GM21360 (cell line): ENCODE measurements at regions not wholly inside any gene's neighbourhood (a gene's known extent, or its start where the extent isn't known, plus 50 kb on each side); places are given as distances from the start of the nearest gene placed in this dataset.
A peak's percentile ranks its signal among the peaks of the same experiment; 100 is the strongest.
"Not testable (repeated sequence)": the region's sequence is repeated elsewhere in the genome, so short reads cannot be mapped to it uniquely, and the experiment has no call there.

ENCODE experiments used
- ATAC-seq: cut with Tn5 transposase; IDR thresholded peaks from one replicate; pipeline ENCODE4 v1.9.1; 2021; ENCODE audit warnings: mild to moderate bottlenecking, moderate library complexity; ENCODE audit not compliant: unreplicated experiment

DNA sequence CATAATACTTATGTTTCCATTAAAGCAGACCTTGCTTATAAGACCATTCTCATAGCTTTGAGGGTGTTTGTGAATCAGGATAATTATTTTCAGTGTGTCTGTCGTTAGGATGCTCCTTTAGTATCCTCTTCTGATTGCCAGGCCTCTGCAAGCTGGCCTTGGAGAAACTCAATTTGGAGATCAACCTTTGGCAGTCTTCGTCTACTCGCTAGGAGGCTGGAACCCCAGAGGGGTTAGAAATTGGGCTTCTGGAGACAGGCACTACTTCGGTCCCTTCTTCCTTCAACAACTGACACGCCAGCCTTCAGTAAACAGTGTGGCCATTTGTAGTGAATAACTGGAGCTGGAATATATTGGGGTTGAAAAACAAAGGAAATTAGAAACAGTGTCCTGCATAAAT, 100.8 kb upstream of the CITED2 start:
- ATAC-seq: no peak

DNA sequence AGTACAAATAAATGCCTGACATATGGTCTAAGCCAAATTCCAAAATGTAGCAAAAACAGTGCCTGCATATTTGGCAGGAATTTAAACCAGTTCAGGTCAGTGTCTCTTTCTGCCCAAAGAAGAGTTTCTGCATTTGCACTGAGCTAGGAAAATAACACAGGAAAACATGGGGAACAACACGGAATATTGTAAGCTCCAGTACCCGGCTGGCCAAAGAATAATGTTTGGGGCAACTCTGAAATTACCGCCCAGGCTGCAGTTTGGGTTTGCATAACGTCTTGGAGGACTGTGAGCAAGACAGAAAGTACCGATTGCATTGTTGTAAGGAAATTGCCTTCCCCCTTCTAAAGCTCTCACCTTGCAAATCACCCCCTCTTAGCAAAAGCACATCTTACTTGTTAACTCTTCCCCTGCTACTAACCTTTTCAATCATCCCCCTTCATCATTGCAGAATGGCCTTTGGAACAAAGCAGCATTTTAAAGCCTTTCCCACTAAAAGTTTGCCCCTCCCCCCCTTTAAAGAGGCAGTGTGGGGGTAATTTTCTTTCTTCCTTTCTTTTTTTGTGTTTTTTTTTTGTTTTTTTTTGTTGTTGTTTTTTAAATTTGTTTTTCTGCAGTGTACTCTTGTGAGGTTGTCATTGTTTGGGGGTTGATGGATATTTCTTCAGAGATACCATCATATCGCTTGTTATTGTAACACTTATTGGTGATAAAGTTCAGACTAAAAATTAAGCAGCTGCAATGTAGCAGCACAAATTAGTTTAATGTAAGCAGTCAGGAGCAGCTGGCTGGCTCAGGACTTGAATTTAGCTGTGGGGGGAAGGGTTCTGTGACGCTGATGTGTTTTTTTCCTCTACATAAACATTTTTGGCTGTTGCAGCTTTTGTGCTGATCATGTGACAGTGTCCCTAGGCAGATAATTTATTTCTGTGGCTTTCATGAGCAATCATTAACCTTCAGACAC, 100.0 kb upstream of the CITED2 start:
- peak; percentile 78 for ATAC-seq

DNA sequence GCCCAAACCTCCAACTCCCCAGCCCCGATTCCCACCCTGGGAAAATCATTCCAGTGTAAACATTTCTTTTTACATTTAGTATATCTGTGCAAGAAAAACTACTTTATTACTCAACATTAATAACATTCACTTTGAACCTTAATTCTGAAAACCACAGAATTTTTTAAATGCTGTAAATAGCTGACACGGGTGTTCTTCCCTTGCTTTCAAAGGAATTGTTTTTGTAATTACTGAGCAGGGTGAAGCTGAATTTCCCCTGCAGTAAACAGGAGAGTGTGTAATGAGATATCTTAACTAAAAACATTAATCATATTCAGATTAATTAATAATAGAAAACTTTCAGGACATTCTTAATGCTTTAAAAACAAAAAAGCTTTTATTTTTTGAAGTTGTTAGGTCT, 99.3 kb upstream of the CITED2 start:
- no peak for ATAC-seq

DNA sequence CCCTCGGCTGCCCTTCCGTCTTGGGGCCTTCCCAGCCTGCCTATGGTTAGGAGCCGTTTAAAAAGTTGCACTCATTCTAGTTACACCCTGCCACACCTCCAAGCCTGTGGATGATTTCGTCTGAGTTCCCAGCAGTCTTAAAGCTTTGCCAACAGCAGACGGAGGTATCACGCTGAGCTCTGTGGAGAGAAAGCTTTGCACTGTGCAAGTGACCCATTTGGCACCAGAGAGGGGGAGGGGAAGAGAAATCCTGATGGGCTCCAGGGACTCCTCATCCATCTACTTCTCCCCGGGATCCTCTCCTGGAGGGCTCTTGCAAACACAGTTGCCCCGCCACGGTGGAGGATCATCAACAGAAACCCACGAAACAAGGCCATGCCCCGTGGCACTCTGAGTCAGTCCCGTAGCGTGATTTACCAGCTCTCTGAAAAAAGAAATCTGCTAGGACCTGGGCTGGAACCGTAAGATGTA, 98.8 kb upstream of the CITED2 start:
- ATAC-seq: no peak

DNA sequence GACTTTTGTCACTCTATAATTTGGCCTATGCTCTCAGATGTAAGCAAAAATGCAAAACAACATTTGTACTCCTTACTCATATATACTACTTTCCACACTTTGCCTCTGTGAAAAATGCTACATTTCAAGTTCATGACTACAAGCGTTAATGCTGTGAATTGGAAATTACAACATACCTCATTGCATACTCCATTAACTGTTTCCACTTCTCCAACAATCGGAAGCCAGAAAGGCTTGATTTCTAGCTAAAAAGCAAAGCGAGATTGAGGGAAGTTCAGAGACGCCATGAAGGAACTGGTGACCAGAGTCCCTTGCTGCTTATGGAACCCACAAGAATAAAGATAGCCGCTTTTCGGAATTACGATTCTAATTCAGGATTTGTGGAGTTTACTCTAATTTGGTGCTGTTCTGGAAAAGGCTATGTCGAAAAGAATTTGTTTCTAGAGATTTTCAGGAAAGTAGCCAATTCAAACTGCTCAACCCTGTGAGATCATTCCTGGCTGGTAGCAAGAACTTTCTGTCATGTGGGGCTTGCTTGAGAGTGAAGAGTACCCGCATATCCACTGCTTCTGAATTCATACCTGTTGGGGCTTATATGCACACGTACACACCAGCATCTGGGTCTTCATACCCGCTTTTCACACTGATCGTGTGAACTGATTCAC, 98.0 kb upstream of the CITED2 start:
- no peak for ATAC-seq

DNA sequence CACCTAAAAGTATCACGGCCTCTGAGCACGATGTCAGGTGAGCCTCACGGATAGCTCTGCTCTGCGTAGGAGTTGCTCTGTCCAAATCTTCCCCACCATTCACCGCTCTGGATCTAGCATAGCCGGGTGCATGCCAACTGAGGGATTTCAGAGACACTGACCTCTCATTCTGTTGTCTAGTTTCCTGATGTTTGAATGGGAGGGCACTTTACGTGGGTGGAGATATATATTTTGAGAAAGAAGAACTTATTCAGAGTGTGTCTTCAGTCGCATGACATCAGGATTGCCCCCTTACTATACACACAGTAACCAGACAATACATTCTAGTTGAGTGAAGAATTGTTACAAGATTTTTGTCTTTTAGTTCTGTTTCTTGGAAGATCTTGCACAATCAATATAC, 96.5 kb upstream of the CITED2 start:
- ATAC-seq: no peak

DNA sequence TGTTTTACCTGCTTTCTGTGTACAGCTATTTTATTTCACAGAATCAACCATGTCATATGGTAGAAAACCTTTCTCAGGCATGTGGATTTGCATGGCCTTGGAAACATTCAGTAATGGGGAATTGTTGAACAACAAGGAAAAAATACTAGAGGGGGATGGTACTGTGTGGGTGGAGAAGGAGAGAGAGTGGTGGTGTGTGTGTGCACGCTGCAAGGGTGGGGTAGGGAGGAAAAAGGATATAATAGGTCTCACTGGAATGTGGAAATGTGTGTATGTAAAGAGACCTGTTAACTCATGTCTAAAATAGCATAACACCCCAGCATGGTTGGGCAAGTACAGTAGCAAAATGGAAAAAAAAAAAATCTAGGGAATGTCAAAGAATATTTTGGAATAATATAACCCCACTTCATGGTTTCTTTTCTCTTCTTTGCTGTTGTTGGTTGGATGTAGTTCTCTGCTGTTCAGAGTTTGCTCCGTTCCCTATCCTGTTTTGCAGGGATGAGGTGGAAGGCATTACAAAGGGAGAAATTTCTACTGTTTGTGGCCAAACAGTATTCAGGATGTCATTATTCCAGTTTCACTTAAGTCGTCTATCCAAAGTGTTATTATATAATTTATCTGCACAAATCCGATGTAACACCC, 93.9 kb upstream of the CITED2 start:
- ATAC-seq: no peak

DNA sequence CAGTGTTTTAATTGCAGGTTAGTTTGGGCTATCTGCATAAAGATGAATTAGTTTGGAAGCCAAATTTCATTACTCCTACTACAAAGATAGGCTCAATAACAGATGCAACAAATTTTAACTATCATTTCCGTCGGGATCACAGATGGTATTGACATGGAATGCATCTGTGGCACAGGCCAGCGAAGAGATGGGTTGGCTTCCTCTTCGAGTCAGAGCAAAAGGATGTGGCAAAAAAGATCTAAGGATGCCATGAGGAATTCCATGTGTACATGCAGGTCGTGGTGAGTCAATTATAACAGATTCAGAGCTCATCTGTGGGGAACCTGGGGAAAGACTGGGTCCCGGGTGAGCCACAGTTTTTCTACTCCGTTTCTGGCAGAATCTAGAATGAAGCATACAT, 83.0 kb upstream of the CITED2 start:
- no peak for ATAC-seq

DNA sequence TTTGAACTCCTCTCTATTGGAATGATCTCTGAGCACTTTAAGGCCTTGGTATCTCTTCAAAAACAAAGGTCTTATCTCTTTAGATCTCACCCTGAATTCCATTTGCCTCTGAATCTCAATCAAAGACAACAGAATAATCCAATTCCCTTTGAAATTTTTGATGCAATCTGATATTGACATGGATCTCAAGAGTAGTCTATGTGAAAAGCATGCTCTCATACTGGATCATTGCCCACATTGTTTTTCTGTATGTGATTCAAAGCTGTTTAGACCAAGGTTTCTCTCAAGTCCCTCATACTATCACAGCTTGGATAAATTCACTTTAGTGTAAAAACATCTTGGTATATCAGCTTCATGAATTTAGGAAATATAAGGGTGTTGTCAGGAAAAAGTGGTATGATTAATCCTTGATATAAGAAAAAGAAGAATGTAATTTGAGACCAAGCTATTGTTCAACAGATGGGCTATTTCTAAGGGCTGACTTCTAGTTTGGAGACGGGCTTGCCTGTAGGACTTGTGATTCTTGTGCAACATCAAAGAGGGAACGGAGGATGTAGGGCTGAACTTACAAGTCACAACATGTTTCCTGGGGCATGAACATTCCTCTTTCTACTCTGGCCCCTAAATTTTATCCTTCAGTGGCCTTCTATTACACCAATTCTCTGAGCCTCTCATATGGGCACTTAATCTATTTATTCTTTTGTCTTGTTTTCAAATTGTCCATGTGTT, 77.9 kb upstream of the CITED2 start:
- no peak for ATAC-seq

DNA sequence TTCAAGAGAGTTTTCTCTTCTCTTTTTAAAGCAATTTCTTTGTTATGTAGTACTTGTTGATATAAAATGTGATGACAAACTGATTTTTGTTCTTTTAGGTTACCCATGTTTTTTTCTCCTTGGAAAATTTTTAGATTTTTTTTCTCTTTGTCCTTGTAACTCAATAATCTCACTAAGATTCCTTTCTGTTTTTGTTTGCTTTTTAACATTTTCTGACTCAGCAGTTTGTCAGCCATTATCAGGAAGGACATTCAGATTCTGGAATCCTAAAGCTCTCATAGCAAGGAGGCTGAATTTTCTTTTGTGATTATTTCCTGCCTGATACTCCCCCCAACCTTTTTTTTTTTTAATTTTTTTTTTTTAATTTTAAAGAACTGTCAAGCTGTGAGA, 75.2 kb upstream of the CITED2 start:
- ATAC-seq: no peak

DNA sequence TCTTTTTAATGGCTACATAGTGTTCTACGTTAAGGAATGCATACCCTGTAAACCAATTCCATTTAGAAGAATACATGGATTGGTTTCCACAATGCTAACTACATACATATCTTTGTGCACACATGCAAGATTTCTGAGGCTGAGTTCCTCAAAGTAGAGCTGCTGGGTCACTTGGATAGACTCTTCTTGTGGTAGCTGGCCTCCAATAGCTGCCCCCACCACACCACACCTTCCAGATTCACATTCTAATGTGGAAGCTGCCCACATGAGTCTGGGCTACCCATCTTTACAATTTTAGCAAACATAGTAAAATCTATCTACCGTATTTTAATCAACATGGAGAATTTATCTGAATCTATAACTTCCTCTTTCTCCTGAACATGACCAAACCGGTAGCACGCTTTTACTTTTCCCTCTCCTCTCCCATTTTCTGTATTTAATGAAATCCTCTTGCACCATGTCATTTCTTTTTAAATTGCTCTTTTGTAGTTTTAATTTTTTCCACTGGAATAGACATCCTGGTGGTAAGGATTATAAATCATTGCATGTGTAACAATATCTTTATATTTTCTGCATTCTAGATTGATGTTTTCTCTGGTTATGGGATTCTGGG, 74.7 kb upstream of the CITED2 start:
- ATAC-seq: no peak

DNA sequence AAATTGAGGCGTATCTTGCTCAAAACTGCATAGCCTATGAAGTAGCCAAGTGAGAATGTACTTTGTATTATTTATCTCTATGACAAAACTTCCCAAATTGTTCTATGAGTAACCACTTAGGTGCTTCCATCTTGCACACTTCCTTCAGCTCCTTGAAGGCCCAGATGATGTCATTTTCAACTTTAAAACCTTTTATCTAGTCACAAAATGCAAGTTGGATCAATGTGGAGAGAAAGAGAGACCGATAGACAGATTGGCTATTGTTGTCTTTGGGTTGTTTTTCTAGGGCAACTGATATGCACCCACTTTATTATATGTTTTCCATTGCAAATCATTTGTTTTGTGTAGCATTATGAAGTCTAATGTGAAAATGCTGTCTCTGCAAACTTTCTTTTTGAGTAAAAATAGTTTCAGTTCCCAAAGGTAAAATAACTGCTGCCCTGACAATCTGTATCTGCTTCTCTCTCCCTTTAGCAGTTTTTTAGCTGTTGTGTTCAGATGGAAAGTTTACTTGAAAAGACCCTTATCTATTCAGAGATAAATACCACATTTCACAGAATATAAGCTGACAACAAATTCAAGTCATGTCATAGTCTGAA, 73.7 kb upstream of the CITED2 start:
- peak; percentile 92 for ATAC-seq

DNA sequence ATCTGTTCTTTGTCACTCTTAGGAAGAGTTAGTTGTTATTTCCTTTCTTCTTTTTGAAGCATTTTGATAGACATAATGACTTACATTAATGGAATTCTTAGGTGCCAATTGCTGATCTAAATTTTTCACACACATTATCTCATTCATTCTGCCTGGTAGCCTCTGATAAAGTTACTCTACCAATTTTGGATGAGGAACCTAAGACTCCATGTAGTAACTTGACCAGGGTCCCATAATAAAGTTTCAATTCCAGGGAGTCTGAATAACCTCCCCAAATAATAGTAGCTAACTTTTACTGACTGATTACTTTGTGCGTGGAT, 73.2 kb upstream of the CITED2 start:
- ATAC-seq: no peak

DNA sequence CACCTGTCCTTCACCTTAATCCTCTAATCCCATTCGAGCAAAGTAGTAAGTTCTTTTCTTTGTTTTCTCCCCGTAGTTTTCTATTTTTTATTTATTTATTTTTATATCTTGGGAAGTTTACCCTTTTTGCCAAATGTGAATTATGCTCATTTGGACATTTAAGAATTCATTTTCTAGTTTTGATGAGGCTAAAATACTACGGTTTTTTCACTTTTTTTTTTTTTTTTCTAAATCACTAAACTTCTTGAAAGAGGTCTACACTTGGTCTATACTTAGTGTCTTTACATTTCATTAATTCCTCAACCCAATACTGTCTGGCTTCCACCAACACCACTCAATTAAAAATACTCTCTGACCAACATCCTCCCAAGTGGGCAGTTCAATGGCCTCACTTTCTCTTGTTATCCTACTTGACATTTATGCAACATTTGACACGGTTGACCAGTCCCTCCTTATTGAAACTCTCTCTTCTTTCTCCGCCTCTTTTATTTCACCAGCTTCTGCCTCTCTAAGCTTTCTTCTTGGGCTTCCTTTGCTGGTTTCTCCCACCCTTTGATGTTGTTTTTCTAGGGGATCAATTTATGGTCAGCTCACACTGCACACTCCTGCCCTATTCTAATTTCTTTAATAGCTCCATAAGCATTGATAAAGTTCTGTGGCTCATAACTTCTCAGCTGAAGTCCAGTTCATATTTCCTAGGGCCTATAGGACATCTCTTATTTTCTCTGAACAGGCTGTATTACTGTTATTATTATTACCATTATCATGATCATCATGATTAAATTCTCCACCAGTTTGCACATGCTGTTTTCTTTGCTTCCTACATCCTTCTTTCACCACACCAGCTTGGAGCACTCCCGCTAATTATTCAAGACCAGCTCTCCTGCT, 72.6 kb upstream of the CITED2 start:
- no peak for ATAC-seq

DNA sequence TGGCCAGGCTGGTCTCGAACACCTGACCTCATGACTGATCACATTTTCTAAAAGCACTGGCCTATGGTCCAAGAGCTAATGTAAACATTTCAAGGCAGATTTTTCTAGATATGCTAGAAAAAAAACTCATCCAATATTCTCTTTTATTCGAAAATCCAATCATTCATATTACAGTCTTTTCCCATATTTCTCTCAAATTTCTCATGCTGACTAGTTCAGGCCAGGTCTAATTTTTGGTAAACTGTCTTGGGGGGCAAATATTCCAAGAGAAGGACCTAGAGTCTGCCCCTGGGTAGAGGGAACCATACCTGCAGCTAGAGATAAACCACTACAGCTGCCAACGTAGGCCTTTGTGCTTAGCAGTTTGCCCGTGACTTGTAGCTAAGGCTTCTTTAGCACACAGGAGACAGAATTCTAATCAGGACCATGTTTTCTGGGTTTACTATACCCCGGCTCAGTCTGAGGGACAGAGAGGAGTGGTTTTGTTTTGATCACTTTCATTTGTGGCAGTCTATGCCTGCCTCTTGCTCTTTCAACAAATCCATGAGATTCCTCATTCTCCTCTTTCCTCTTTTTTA, 71.8 kb upstream of the CITED2 start:
- ATAC-seq: no peak

DNA sequence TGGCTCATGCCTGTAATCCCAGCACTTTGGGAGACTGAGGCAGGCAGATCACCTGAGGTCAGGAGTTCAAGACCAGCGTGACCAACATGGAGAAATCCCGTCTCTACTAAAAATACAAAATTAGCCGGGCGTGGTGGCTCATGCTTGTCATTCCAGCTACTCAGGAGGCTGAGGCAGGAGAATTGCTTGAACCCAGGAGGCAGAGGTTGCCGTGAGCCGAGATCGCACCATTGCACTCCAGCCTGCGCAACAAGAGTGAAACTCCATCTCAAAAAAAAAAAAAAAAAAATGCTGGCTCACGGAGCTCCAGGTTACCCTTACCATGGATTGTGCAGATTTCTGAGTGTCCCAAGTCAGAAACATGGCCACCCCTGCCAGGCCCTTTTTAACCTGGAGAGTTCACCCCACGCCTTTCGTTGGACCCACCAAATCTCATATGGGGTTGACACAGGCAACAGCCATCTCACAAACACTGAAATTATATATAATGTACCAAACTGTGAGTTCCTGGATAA, 69.9 kb upstream of the CITED2 start:
- ATAC-seq: not testable (repeated sequence)

DNA sequence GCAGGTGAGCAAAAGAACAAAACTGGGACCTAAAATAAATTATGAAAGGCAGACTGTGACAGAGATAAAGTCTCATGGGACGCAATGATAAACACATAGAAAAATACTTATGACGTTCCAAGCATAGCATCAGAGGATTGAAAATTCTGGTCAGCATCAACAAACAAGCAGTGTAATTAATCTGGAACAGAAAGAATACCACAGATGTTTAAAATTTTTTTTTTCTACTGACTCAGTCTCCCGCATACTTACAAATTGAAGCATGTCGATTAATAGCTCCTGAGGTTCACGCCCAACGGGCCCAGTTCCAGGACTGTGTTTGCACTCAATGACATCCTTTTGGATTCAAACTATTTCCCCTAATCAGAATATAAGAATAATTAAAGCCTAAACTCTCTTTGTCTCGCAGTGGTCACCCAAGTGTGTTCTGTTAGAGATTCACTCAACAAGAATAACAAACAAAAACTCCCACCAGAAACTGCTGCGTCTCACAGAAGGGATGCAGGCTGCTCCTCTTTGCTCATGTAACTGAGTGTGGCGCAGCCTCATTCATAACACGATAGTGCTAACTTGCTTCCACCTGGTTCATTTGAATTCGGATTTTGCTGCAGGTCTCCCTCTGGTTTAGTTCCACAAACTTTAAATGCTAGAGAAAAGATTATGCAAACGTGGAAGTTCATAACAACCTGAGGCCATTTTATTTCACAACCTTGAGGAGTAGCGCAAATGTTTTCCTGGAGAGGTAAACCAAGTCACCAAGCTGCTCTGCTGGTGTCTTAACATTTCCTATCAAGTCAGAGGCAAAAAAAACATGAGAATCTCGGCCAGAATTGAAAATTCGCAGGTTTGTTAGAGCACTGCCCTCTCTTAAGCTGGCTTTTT, 69.0 kb upstream of the CITED2 start:
- ATAC-seq: no peak

DNA sequence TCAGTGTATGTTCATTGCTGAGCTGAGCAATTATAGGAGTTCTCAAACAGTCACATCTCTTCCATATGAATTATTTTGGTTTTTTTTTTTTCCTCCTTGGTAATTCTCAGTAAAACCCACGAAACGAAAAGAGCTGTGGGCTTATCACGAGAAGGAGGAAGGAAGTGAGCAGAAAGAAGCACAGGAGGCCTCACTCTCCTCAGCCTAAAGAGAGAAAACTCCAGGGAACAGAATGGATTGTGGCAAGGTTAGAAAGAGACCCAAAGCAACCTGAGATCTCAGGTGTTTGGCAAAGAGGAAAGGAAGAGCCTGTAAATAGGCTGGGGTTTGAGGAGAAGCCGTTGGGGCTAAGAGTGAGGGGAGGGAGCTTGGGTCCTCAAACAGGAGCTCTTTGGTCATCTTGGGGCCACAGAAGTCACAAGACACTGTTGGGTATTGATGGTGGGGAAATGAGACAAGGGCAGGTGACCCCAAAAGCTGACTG, 67.8 kb upstream of the CITED2 start:
- no peak for ATAC-seq
